Upper lobe of left lung (tissue), 4 donors: ENCODE measurements at regions not wholly inside any gene's neighbourhood (a gene's known extent, or its start where the extent isn't known, plus 50 kb on each side); places are given as distances from the start of the nearest gene placed in this dataset.

Experiments
- CTCF ChIP-seq, 6 experiments: fragments of 450-650 bp in 4 of 6; fragments of 200-600 bp in 2 of 6; sonication (generic) in 2 of 6; IDR thresholded peaks; one replicate each; pipeline ENCODE4 v1.5.1; 2016 to 2019; ENCODE audit warnings: antibody characterized with exemption in 6 of 6
- EP300 ChIP-seq, 4 donors: sonication (generic); formaldehyde crosslinking; IDR thresholded peaks; one replicate each; pipeline ENCODE4 v1.5.1; 2017; ENCODE audit warnings: antibody characterized with exemption in 4 of 4, control low read depth in 2 of 4

- TF ChIP-seq CTCF (IDR thresholded peaks at IDR 0.05) (no peak), EP300 (IDR thresholded peaks at IDR 0.05) (no peak)
Measured at GRCh38 chr10:10865303-10865702, 152.4 kb upstream of the CELF2 start.
